ENCODE measurements at regions not wholly inside any gene's neighbourhood (a gene's known extent, or its start where the extent isn't known, plus 50 kb on each side); places are given as distances from the start of the nearest gene placed in this dataset.
"Not testable (repeated sequence)": the region's sequence is repeated elsewhere in the genome, so short reads cannot be mapped to it uniquely, and the experiment has no call there.

DNA sequence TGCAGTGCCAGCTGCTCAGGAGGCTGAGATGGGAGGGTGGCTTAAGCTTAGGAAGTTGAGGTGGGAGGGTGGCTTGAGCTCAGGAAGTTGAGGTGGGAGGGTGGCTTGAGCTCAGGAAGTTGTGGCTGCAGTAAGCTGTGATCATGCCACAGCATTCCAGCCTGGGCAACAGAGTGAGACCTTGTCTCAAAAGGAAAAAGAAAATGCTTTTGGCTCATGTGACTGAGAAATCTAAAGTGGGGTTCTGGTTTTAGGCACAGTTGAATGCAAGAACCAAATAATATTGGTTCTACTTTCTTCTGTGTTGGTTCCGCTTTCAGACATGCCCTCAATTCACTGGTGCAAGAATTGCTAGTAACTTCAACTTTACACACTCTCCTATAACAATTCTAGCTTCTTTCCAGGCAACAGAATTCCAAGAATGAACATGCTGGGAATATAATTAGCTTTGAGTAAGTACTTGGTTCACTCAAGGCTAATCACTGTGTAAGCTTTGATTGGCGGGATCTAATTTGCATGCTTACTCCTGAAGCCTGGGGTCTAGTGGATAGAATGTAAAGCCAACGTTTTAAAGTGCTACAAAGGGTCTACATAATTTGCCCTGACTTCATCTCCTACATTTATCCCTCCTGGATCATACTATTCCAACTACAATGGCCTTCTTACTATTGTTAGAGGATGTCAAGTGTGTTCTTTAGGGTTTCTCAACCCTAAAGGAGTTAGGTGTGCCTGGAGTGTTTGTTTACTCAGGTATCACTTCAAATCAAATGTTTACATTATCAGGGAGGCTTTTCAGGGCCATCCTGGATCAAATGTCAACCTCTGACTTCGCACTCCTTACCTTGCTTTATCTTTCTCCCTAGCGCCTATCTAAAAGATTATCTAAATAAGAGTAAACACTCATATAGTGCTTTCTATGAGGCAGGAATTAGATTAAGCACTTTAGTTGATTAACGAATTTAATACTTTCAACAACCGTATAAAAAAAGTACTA, 115.1 kb downstream of the SLC16A1 start:
- H3K27ac ChIP-seq, result no peak overlapping the region
- TF ChIP-seq, protein P1, sequence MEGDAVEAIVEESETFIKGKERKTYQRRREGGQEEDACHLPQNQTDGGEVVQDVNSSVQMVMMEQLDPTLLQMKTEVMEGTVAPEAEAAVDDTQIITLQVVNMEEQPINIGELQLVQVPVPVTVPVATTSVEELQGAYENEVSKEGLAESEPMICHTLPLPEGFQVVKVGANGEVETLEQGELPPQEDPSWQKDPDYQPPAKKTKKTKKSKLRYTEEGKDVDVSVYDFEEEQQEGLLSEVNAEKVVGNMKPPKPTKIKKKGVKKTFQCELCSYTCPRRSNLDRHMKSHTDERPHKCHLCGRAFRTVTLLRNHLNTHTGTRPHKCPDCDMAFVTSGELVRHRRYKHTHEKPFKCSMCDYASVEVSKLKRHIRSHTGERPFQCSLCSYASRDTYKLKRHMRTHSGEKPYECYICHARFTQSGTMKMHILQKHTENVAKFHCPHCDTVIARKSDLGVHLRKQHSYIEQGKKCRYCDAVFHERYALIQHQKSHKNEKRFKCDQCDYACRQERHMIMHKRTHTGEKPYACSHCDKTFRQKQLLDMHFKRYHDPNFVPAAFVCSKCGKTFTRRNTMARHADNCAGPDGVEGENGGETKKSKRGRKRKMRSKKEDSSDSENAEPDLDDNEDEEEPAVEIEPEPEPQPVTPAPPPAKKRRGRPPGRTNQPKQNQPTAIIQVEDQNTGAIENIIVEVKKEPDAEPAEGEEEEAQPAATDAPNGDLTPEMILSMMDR (conservative IDR thresholded peaks at IDR 0.05), result no peak

DNA sequence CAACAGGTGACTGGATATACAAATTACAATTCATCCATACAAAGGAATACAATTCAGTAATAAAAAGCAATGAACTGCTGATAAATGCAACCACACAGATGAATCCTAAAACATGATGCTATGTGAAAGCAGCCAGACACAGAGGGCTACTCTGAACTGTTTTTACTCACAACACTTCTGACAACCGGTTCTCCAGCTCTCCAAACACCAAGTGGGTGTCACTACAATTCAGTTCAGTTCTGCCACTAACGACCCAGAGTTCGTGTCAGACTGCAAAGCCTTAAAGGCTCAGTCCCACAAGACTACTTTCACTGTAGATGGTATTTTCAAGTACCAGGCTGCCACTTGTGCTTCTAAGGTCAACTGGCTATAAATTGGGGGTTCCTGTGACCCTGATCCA, 119.4 kb downstream of the SLC16A1 start:
- H3K27ac ChIP-seq, result no peak overlapping the region
- TF ChIP-seq, protein P1 (conservative IDR thresholded peaks at IDR 0.05), result no peak

DNA sequence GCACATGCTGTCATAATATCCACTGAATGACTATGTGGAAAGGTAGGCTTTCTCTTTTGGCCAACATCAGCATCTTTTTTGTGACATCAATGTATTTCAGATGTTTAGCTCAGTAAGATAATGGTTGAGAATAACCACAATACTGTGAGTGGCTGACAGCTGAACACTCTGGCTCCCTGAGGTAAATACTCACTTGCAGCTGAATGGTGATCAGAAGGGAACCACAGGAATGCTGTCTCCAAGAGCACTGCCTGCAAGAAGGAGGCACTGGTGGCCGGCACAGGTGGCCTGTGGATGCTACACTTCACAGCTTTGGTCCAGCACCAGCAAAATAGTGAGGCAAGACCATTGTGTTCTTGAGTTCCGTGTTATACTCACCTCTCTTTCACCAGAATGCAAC, 118.7 kb upstream of the PPM1J start:
- TF ChIP-seq, protein P1 (conservative IDR thresholded peaks at IDR 0.05), result no peak
- H3K27ac ChIP-seq, result no peak overlapping the region

GRCh38 chr1:112832259-112832658, 117.1 kb upstream of the PPM1J start:
- H3K27ac ChIP-seq, result not testable (repeated sequence)

DNA sequence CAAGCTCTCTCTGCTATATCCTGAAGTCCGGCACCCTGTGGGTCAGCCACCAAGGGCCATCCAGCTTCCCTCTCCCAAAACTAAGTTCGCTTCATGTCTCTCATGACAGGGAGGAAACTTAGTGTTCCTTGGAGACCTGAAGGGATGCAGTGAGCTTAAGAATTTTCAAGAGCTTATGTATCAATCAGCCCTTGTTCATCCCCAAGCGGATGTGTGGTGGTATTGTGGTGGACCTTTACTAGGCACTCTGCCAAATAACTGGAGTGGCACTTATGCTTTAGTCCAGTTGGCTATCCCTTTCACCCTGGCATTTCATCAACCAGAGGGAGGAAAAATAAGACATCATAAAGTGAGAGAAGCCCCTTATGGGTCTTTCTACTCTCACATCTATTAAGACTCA, 114.6 kb upstream of the PPM1J start:
- H3K27ac ChIP-seq, result not testable (repeated sequence)

GRCh38 chr1:112828716-112829115, 113.6 kb upstream of the PPM1J start:
- H3K27ac ChIP-seq, result no peak overlapping the region
- TF ChIP-seq, protein P1 (conservative IDR thresholded peaks at IDR 0.05), result no peak

GRCh38 chr1:112827391-112827790, 112.3 kb upstream of the PPM1J start:
- H3K27ac ChIP-seq, result not testable (repeated sequence)

DNA sequence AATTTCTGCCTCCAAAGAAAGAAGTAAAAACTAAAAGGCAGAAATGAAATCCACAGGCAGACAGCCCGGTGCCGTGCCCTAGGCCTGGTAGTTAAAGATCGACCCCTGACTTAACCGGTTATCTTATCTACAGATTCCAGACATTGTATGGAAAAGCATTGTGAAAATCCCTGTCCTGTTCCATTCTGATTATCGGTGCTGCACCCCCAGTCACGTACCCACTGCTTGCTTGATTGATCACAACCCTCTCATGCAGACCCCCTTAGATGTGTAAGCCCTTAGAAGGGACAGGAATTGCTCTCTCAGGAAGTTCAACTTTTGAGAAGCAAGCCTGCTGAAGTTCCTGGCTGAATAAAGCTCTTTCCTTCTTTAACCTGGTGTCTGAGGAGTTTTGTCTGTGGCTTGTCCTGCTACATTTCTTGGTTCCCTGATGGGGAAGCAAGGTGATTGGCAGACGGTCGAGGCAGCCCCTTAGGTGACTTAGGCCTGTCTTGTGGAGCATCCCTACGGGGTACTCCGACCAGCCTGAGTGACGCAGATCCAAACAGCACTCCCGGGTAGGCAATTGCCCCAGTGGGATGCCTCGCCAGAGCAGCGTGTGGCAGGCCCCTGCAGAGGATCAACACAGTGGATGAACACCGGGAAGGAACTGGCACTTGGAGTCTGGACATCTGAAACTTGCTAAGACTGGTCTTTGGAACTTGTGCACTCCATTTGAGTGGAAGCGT, 111.2 kb upstream of the PPM1J start:
- TF ChIP-seq, protein P1 (conservative IDR thresholded peaks at IDR 0.05), result no peak
- H3K27ac ChIP-seq, result no peak overlapping the region

DNA sequence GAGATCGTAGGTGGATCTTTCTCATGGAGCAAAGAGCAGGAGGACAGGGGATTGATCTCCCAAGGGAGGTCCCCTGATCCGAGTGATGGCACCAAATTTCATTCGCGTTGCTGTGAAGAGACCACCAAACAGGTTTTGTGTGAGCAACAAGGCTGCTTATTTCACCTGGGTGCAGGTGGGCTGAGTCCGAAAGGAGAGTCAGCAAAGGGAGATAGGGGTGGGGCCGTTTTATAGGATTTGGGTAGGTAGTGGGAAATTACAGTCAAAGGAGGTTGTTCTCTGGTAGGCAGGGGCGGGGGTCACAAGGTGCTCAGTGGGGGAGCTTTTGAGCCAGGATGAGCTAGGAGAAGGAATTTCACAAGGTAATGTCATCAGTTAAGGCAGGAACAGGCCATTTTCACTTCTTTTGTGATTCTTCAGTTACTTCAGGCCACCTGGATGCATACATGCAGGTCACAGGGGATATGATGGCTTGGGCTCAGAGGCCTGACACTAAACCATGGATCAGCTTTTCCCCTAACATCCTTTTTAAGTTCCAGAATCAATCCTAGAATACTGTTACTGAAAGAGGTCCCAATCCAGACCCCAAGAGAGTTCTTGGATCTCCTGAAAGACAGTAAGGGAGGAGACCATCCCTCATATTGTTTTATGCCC, 110.6 kb upstream of the PPM1J start:
- H3K27ac ChIP-seq, result not testable (repeated sequence)

DNA sequence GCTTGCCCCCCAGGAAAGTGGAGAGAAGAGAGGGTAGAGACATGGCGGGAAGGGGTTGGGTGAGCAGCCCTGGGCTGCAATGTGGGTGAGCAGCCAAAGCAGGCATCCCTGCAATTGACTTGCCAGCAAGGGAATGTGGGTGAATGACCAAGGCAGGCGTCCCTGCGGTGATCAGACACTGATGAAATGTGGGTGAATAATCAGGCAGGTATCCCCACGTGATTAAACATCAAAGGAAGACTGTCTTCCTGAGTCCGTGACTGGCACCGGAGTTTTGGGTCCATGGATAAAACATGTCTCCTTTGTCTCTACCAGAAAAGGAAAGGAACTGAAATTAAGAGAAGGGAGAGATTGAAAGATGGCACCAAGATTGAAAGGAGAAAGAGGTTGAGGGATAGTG, 109.9 kb upstream of the PPM1J start:
- H3K27ac ChIP-seq, result not testable (repeated sequence)

DNA sequence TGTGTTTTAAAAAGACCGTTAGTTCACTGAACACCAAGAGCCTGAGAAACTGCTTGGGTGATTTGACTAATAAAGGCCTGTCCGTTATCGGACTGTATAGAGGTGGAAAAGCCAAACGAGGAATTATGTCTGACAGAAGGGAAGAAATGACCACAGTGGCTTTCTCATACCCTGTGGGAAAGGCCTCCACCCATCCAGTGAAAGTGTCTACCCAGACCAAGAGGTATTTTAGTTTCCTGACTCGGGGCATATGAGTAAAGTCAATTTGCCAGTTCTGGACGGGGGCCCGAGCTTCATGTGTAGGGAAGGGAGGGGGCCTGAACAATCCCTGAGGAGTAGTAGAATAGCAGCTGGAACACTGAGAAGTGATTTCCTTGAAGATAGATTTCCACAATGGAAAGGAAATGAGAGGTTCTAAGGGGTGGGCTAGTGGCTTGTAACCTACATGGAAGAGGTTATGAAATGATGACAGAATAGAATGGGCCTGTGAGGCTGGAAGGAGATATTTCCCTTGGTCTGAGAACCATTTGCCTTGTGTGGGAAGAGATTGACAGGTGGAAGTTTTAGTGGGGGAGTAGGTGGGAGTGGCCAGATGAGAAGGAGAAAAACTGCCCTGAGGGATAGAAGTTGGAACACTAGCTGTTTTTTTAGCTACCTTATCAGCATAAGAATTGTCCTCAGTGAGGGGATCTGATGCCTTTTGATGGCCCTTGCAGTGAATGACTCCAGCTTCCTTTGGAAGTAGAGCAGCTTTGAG, 106.4 kb upstream of the PPM1J start:
- H3K27ac ChIP-seq, result not testable (repeated sequence)
